ENCODE measurements at regions not wholly inside any gene's neighbourhood (a gene's known extent, or its start where the extent isn't known, plus 50 kb on each side); places are given as distances from the start of the nearest gene placed in this dataset.
"Not testable (repeated sequence)": the region's sequence is repeated elsewhere in the genome, so short reads cannot be mapped to it uniquely, and the experiment has no call there.

- POLR2A ChIA-PET; intact Hi-C loops (cut with micrococcal nuclease); CTCF ChIA-PET; H3K4me1 Mint-ChIP-seq (ENCODE audit: low read depth); H3K36me3 Mint-ChIP-seq; H3K27ac Mint-ChIP-seq; DNase-seq; H3K27me3 Mint-ChIP-seq; H3K4me3 Mint-ChIP-seq: not testable (repeated sequence)
- H3K9me3 Mint-ChIP-seq, result peaks cover 19% of the 10 kb centered on the region
Observed at GRCh38 chr5:30144059-30144458, 1049.4 kb upstream of the CDH6 start.

DNA sequence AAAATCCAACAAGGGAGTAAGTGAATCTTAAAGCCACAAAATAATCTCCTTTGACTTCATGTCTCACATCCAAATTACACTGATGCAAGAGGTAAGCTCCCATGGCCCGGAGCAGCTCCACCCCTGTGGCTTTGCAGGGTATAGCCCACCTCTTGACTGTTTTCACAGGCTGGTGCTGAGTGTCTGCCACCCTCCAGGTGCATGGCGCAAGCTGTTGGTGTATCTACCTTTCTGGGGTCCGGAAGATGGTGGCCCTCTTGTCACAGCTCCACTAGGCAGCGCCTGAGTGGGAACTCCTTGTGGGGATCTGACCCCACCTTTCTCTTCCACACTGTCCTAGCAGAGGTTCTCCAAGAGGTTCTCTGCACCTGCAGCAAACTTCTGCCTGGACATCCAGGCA, 1051.1 kb upstream of the CDH6 start:
- H3K27me3 Mint-ChIP-seq, result no peaks in the 10 kb centered on the region
- intact Hi-C loops (cut with micrococcal nuclease), result no loop called here
- CTCF ChIA-PET, result no interaction called here
- no peak for DNase-seq
- no peaks in the 10 kb centered on the region for H3K36me3 Mint-ChIP-seq
- no peaks in the 10 kb centered on the region for H3K4me1 Mint-ChIP-seq (ENCODE audit: low read depth)
- POLR2A ChIA-PET, result no interaction called here
- H3K4me3 Mint-ChIP-seq, result no peak overlapping the region
- H3K9me3 Mint-ChIP-seq, result peaks cover 19% of the 10 kb centered on the region
- no peak overlapping the region for H3K27ac Mint-ChIP-seq

DNA sequence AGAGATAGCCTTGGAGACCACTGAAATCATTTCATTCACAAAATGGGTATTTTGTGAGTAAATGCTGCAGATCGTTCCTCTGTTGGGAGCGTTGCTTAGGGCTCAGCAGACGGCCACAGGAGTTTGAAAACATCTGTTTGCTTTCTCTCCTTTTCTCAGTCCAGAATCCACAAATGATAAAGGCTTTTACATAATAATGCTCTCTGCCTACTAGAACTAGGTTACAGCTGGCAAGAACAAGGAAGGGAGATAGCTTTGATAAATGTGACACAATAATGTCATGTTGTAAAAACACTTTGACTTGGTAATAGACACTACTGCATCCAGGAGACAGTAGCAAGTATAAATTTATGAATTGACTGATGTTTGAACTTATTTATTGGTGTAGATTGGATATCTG, 1072.4 kb upstream of the CDH6 start:
- no peak for DNase-seq
- Mint-ChIP-seq H3K27me3 (no peaks in the 10 kb centered on the region), H3K27ac (no peak overlapping the region), H3K4me1 (ENCODE audit: low read depth) (no peaks in the 10 kb centered on the region), H3K4me3 (no peak overlapping the region), H3K9me3 (peaks cover 31% of the 10 kb centered on the region), H3K36me3 (no peaks in the 10 kb centered on the region)
- CTCF ChIA-PET, result no interaction called here
- intact Hi-C loops (cut with micrococcal nuclease), result no loop called here
- POLR2A ChIA-PET, result no interaction called here

- ChIA-PET POLR2A (no interaction called here), CTCF (no interaction called here)
- no peaks in the 10 kb centered on the region for H3K36me3 Mint-ChIP-seq
- no peak overlapping the region for H3K27ac Mint-ChIP-seq
- peaks cover 22% of the 10 kb centered on the region for H3K9me3 Mint-ChIP-seq
- no peak for DNase-seq
- H3K4me3 Mint-ChIP-seq, result no peak overlapping the region
- no peaks in the 10 kb centered on the region for H3K4me1 Mint-ChIP-seq (ENCODE audit: low read depth)
- H3K27me3 Mint-ChIP-seq, result no peaks in the 10 kb centered on the region
- intact Hi-C loops (cut with micrococcal nuclease), result no loop called here
Observed at GRCh38 chr5:30117135-30117534, 1076.4 kb upstream of the CDH6 start.

- no peak for DNase-seq
- ChIA-PET POLR2A (no interaction called here), CTCF (no interaction called here)
- H3K27me3 Mint-ChIP-seq, result no peaks in the 10 kb centered on the region
- H3K9me3 Mint-ChIP-seq, result peaks cover 31% of the 10 kb centered on the region
- H3K4me1 Mint-ChIP-seq (ENCODE audit: low read depth), result no peaks in the 10 kb centered on the region
- H3K27ac Mint-ChIP-seq, result no peak overlapping the region
- H3K36me3 Mint-ChIP-seq, result no peaks in the 10 kb centered on the region
- intact Hi-C loops (cut with micrococcal nuclease), result no loop called here
- no peak overlapping the region for H3K4me3 Mint-ChIP-seq
Observed at GRCh38 chr5:30113542-30113941, 1079.9 kb upstream of the CDH6 start.

DNA sequence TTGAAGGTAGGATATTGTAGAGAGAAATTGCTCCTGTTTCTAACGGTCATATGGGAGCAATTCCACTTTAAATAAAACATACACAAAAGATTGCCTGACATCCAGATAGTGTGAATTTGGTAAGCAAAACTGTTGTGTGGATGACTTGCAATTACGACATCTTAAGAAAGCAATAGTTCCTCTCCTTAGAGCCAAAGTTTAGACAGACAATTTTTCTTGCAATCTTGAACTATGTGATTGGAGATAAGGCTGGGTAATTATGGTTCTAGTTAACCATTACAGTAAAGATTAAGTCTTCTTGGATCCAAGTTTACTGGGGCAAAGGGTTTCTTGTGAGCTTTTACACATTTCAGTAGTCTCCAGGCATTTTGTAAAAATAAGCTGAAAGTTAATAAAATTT, 1080.6 kb upstream of the CDH6 start:
- no peaks in the 10 kb centered on the region for H3K27me3 Mint-ChIP-seq
- H3K9me3 Mint-ChIP-seq, result peaks cover 27% of the 10 kb centered on the region
- H3K4me3 Mint-ChIP-seq, result no peak overlapping the region
- intact Hi-C loops (cut with micrococcal nuclease), result no loop called here
- no peaks in the 10 kb centered on the region for H3K36me3 Mint-ChIP-seq
- POLR2A ChIA-PET, result no interaction called here
- H3K27ac Mint-ChIP-seq, result no peak overlapping the region
- H3K4me1 Mint-ChIP-seq (ENCODE audit: low read depth), result no peaks in the 10 kb centered on the region
- DNase-seq, result no peak
- CTCF ChIA-PET, result no interaction called here

DNA sequence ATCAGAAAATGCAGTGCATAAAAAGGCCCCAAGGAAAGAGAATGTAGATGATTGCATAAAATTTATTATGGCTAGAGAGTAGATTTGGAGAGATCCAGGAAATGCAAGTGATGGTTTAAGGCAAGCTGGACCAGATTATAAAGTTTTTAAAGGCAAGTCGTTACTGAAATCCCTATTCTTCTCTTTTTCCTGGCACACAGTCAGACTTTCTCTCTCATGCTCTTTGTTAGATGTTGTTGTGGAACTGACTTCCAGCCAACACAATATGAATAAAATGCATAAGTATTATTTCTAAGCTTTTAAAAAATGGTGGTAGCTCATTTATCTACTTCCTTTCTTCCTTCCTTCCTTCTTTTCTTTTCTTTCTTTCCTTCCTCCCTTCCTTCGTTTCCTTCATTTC, 1085.4 kb upstream of the CDH6 start:
- intact Hi-C loops (cut with micrococcal nuclease), result no loop called here
- ChIA-PET POLR2A (no interaction called here), CTCF (no interaction called here)
- H3K27me3 Mint-ChIP-seq, result no peaks in the 10 kb centered on the region
- no peaks in the 10 kb centered on the region for H3K4me1 Mint-ChIP-seq (ENCODE audit: low read depth)
- H3K36me3 Mint-ChIP-seq, result no peaks in the 10 kb centered on the region
- no peak overlapping the region for H3K27ac Mint-ChIP-seq
- H3K4me3 Mint-ChIP-seq, result no peak overlapping the region
- H3K9me3 Mint-ChIP-seq, result peaks cover 30% of the 10 kb centered on the region
- DNase-seq, result no peak

GRCh38 chr5:30106596-30106995, 1086.9 kb upstream of the CDH6 start:
- no peaks in the 10 kb centered on the region for H3K36me3 Mint-ChIP-seq
- H3K27me3 Mint-ChIP-seq, result no peaks in the 10 kb centered on the region
- intact Hi-C loops (cut with micrococcal nuclease), result no loop called here
- ChIA-PET POLR2A (no interaction called here), CTCF (no interaction called here)
- no peaks in the 10 kb centered on the region for H3K4me1 Mint-ChIP-seq (ENCODE audit: low read depth)
- H3K27ac Mint-ChIP-seq, result no peak overlapping the region
- peaks cover 21% of the 10 kb centered on the region for H3K9me3 Mint-ChIP-seq
- DNase-seq, result no peak
- H3K4me3 Mint-ChIP-seq, result no peak overlapping the region

DNA sequence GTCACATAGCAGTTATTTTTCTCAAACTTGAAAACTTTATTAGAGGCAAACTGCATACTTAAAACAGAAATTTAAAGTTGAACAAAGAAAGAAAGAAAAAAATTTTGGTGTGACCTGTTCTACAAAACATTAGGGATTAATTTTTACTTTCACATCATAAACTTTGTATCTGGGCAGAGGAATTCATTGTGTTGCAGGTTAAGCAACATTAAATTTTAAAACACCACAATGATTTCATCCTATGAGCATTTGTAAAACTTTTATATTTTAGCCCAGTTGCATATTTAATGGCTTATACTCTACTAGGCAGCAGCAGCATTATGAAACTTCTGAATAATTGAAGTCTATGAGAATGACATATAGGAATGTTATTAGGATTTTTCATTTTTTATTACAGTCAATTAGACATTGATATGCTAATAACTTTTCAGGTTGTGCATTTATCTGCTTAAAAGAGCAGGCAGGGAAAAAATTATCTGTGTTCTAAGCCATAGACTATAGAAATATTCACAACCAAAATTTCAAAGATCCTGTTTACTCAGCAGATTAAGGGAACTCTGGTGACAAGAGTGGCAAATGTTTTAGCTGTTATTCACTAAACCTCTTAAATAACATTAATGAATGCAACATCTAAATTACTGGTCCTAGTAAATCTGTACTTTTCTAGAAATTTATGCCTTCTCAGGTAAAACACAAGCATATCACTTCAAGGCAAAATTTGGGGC, 1088.5 kb upstream of the CDH6 start:
- intact Hi-C loops (cut with micrococcal nuclease), result no loop called here
- DNase-seq, result no peak
- CTCF ChIA-PET, result no interaction called here
- Mint-ChIP-seq H3K36me3 (no peaks in the 10 kb centered on the region), H3K27ac (no peak overlapping the region), H3K4me3 (no peak overlapping the region), H3K9me3 (peaks cover 15% of the 10 kb centered on the region), H3K4me1 (ENCODE audit: low read depth) (no peaks in the 10 kb centered on the region), H3K27me3 (no peaks in the 10 kb centered on the region)
- POLR2A ChIA-PET, result no interaction called here

DNA sequence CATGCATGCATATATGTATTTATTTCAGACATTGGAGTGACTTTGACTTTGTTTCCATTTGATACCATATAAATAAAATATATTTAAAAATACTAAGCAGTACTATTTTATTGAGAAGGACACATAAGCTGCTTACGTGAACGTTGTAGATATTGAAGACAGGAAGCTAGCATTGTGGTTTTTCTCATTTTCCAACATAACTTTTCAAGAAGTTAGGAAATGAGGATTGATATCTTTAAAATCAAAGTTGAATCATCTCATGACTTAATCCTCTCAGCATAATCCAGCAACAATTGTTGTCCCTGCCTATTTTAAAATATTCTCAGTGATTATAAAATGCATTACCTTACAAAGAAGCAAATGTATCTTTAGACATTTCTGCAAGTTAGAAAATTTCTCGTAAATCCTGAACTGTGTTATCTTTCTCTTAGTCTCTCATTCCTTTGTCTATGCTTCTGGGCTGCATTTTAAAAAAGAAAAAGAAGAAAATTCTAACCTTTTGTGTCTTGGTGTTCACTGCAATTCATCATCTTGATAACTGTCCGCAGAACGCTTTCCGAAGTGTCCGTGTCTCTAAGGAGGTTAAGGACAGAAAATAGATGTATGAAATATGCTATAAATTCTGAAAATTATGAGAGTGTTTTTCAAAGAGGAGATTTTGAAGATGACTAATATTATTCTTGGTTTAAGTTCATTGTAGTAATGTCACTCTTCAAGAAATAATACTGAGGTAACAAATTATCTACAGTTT, 1089.9 kb upstream of the CDH6 start:
- Mint-ChIP-seq H3K4me1 (ENCODE audit: low read depth) (no peaks in the 10 kb centered on the region), H3K27ac (no peak overlapping the region), H3K36me3 (no peaks in the 10 kb centered on the region), H3K4me3 (no peak overlapping the region), H3K27me3 (no peaks in the 10 kb centered on the region), H3K9me3 (peaks cover 9% of the 10 kb centered on the region)
- ChIA-PET CTCF (no interaction called here), POLR2A (interaction anchor here (0.6 to 1.1 kb wide), 2 partner anchors 11 to 659 kb away, joined by 3 read pairs; no protein-coding TSS in a partner anchor)
- DNase-seq, result no peak
- intact Hi-C loops (cut with micrococcal nuclease), result no loop called here

DNA sequence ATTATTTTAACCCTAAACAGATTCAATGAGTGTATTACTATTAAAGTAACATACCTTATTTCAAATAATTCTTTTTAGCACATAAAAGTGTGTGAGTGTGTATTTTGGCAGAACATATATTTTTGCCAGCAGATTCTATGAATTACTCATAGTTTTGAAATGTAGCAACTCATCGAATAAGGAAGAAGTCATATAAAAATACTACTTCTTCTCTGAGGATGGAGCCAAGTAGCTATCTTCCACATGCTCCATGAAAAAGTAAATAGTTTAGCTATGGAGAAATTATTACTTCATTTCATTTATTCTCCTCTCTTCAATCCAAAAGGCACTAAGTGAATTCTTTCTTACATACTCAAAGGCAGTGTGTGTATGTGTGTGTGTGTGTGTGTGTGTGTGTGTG, 1090.4 kb upstream of the CDH6 start:
- Mint-ChIP-seq H3K4me3 (no peak overlapping the region), H3K27me3 (no peaks in the 10 kb centered on the region), H3K36me3 (no peaks in the 10 kb centered on the region), H3K27ac (no peak overlapping the region), H3K4me1 (ENCODE audit: low read depth) (no peaks in the 10 kb centered on the region), H3K9me3 (peaks cover 9% of the 10 kb centered on the region)
- no peak for DNase-seq
- ChIA-PET CTCF (no interaction called here), POLR2A (interaction anchor here (0.6 to 1.1 kb wide), 2 partner anchors 12 to 660 kb away, joined by 3 read pairs; no protein-coding TSS in a partner anchor)
- intact Hi-C loops (cut with micrococcal nuclease), result no loop called here

- POLR2A ChIA-PET, result no interaction called here
- H3K9me3 Mint-ChIP-seq, result peaks cover 9% of the 10 kb centered on the region
- H3K27me3 Mint-ChIP-seq, result no peaks in the 10 kb centered on the region
- CTCF ChIA-PET, result no interaction called here
- H3K4me3 Mint-ChIP-seq, result no peak overlapping the region
- H3K4me1 Mint-ChIP-seq (ENCODE audit: low read depth), result no peaks in the 10 kb centered on the region
- no peak overlapping the region for H3K27ac Mint-ChIP-seq
- intact Hi-C loops (cut with micrococcal nuclease), result no loop called here
- DNase-seq, result no peak
- no peaks in the 10 kb centered on the region for H3K36me3 Mint-ChIP-seq
Observed at GRCh38 chr5:30102185-30102584, 1091.3 kb upstream of the CDH6 start.

GRCh38 chr5:30100929-30101328, 1092.6 kb upstream of the CDH6 start:
- Mint-ChIP-seq H3K9me3 (peaks cover 7% of the 10 kb centered on the region), H3K27me3 (no peaks in the 10 kb centered on the region), H3K4me1 (ENCODE audit: low read depth) (no peaks in the 10 kb centered on the region), H3K36me3 (no peaks in the 10 kb centered on the region), H3K27ac (no peak overlapping the region), H3K4me3 (no peak overlapping the region)
- DNase-seq, result no peak
- POLR2A ChIA-PET, result no interaction called here
- intact Hi-C loops (cut with micrococcal nuclease), result no loop called here
- CTCF ChIA-PET, result no interaction called here

Measured in activated CD4-positive, alpha-beta memory T cell treated with anti-CD3 and anti-CD28 coated beads for 36 hours (primary cell).